ENCODE measurements at regions not wholly inside any gene's neighbourhood (a gene's known extent, or its start where the extent isn't known, plus 50 kb on each side); places are given as distances from the start of the nearest gene placed in this dataset.
"Not testable (repeated sequence)": the region's sequence is repeated elsewhere in the genome, so short reads cannot be mapped to it uniquely, and the experiment has no call there.

- DNase-seq: no peak
Measured at GRCh38 chr1:41978986-41979385, 60.3 kb upstream of the HIVEP3 start.

- no peak for DNase-seq
Measured at GRCh38 chr1:41977326-41977725, 58.6 kb upstream of the HIVEP3 start.

GRCh38 chr1:41976671-41977070 lies 57.9 kb upstream of the HIVEP3 start:
- DNase-seq: no peak

- no peak for DNase-seq
Measured at GRCh38 chr1:41975850-41976569, 57.3 kb upstream of the HIVEP3 start.

GRCh38 chr1:41975121-41975520 lies 56.4 kb upstream of the HIVEP3 start:
- DNase-seq: no peak

GRCh38 chr1:41968557-41968956 lies 49.8 kb upstream of the HIVEP3 start:
- not testable (repeated sequence) for DNase-seq

All from fibroblast of upper back skin (primary cell).